GM19035 (cell line): ENCODE measurements at regions not wholly inside any gene's neighbourhood (a gene's known extent, or its start where the extent isn't known, plus 50 kb on each side); places are given as distances from the start of the nearest gene placed in this dataset.
"Not testable (repeated sequence)": the region's sequence is repeated elsewhere in the genome, so short reads cannot be mapped to it uniquely, and the experiment has no call there.

Experiments used
- ATAC-seq: cut with Tn5 transposase; IDR thresholded peaks from one replicate; pipeline ENCODE4 v1.9.1; 2021; ENCODE audit not compliant: unreplicated experiment

DNA sequence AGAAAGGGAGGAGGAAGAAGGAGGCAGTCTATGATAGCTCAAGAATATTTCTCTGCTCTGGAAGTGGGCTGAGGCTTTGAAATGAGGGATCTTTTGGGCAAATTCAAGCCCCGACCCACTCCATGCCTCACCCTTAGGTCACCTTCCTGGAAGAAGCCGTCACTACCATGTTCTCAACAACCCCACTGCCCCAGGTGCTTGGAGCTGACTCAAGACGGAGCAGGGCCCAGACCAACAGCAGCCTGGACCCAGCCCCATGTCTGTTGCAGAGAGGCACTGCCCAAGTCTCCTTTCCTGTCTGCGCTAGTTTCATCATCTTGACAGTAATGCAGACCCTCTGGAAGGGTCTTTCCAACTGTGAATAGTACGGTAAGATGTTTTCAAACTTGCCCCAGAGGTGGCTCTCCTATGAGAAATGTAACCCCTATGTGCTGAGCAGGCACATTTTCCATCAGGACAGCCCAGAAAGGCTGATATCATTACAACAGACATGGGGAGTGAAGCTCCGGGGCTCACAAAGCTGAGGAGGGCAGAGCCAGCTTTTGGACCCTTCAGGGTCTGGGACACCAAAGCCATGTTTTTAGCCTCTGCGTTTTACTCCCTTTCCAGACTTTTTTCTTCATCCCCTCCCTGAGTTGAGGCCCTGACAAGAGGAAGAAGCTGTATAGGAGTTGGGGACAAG, 128.2 kb upstream of the LARP1 start:
- ATAC-seq: no peak

GRCh38 chr5:154625031-154625430, 130.1 kb upstream of the LARP1 start:
- ATAC-seq: no peak

DNA sequence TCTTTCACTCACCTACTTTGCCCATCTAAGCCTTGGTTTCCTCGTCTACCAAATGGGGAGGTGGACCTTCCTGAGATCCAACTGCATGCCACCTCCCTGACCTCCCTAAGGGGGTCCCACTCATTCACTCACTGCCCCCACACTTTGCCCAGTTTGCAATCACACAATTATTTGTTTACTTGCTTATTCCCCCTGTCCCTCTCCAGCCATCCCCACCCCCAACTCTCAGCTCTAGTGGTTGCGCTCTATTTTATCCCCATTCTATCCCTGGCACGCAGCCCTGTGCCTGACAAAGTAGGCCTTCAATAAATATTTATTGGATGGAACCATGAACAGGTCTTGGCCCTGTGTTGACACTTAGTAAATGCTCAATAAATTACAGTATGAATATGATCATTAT, 130.8 kb upstream of the LARP1 start:
- ATAC-seq: no peak

- ATAC-seq: no peak
Measured at GRCh38 chr5:154620411-154620810, 134.8 kb upstream of the LARP1 start.

GRCh38 chr5:154618696-154619095, 136.5 kb upstream of the LARP1 start:
- ATAC-seq: no peak

GRCh38 chr5:154614595-154614994, 136.6 kb upstream of the HAND1 start:
- ATAC-seq: no peak

GRCh38 chr5:154614125-154614524, 136.1 kb upstream of the HAND1 start:
- no peak for ATAC-seq

DNA sequence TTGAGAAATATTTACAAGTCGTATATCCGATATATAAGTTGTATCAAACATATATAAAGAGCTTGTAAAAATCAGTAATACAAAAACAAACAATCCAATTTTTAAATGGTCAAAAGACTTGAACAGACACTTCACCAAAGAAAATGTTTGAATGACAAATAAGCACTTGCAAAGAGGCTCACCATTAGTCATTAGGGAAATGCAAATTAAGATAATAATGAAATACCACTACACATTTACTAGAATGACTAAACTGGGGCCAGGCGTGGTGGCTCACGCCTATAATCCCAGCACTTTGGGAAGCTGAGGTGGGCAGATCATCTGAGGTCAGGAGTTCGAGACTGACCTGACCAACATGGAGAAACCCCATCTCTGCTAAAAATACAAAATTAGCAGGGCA, 134.6 kb upstream of the HAND1 start:
- no peak for ATAC-seq

DNA sequence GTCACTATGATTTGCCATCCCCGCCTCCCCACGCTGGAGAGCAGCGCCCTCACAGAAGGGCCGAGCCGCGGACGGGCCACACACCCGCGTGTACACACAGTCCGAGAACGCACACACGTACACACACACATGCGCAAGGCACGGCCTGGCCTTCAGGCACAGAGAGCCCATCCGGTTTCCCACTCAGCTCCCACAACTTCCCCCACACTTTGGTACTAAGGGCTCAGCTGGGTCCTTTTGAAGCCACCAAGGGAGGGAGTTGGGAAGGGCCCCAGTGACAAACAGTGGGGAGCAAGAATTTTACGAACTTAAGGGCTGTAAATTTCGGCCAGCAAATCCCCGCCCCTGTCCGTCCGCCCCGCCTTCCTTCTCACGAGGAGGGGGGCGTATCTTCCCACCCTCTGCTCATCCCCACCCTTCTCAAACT, 133.3 kb upstream of the HAND1 start:
- no peak for ATAC-seq

- peak; percentile 95 for ATAC-seq
Measured at GRCh38 chr5:154610321-154611154, 132.5 kb upstream of the HAND1 start.

DNA sequence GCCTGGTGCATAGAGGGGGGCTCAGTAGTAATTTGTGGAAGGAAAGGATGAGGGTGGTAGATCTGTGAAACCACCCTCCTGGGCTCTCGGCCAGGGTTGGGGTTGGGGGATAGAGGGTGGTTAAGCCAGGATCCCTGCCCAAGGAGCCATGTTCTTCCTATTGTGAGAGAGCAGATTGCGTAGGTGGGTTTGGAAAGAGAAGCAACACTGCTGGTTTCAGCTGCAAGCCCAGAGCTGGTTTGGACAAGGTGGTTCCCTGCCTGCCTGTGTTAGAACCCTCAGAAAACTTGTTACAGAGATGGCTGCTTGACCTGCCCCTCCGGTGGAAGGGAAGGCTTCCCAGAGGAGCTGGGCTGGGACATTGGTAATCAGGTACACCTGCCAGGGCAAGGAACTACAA, 131.2 kb upstream of the HAND1 start:
- no peak for ATAC-seq

DNA sequence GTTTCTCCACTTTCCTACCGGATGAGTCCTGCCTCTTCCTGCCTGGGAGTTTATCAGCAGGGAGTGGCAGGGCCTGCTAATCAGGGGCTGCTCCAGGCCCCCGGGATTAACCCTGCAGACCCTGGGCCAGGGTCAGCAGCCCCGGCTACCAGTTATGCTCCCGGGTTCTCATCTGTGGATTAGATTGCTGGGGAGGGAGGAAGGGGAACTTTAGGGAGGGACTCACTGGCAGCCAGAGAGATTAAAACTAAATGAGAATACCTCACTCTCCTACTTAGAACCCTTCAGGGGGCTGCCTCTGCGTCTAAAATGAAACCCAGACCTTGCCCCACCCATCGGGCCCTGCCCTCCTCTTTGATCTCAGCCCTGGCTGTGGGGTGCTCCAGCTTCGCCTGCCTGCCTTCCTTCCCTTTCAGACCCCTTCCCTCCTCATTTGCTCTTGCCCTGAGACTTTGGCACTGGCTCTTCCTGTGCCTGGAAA, 130.5 kb upstream of the HAND1 start:
- no peak for ATAC-seq

DNA sequence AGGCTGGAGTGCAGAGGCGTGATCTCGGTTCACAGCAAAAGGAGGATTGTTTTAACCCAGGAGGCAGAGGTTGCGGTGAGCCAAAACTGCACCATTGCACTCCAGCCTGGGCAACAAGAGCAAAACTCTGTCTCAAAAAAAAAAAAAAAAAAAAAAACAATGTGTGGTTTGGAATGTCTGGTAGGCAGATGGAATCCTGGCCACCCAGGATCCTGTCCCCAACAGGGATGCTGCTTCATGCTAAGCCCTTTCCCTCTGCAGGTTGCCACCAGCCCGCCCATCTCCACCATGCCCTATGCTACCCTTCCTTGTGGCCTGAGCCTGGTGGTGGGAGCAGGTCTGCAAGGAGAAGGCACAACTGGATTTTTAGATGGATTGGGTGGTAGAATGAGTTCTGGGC, 129.7 kb upstream of the HAND1 start:
- ATAC-seq: no peak

DNA sequence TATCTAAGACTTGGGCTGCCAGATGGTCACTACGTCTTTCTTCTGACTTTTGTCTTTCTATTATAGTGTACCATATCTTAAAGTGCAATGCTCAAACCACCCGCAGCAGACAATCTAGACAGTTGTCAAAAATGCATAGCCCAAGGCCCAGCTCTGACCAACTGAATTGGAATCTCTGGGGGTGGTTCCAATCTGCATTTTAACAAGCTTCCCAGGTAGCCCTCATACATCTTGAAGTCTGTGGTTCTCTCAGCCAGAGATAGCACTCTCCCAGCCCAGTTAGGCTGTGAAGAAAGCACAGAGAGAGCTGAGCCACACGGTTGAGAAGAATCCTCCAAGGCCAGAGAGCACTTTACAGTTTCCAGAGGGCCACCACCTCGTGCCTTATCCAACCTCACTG, 128.2 kb upstream of the HAND1 start:
- ATAC-seq: no peak

DNA sequence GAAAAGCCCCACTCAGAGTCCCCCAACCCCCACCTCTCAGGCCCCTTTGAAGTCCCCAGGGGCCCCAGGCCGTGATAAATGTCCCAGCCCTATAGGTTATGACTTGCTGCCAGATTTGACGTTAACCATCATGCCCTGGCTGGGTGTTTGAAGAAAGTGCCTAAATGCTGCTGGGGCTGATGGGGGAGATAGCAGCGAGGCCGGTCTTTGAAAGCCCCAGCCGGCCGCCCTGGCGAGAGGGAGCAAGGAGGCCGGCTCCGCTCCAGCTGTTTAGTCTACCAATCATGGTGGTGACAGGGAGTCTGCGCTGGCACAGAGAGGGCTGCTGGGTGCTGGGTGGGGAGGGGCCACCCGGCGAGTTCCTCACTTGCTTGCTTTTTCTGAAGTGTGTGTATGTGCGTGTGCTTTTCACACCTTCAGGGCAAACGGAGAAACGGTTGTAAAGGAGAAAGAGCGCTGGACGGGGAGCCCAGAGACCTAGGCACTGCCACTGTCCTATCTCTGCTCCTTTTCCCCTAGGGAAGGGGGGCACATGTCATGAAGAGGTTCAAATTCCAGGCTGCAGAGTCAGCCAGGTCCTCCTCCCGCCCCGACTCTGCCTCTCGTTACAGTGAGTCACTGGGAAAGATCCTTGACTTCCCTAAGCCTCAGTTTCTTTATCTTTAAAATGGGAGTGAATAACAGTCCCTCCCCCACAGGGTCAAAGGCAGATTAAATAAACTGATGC, 126.1 kb upstream of the HAND1 start:
- ATAC-seq: no peak

GRCh38 chr5:154603485-154603884, 125.5 kb upstream of the HAND1 start:
- ATAC-seq: no peak

- no peak for ATAC-seq
Measured at GRCh38 chr5:154603011-154603410, 125.0 kb upstream of the HAND1 start.

DNA sequence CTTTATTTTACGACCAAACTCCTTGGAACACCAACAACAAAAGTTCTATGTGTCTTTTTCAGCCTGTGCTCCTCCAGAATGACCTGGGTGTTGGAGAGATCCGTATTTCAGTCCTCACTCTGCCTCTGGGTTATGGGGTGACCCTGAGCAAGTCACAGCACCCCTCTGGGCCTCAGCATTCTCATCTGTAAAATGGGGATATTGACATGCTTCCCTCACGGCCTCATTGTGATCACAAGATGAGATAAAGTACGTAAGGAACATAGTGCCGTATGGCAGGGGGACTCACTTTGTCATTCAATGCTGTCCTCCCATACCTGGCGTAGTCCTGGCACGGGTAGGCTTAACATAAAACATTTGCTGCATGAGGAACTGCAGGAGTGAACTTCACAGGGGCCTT, 123.0 kb upstream of the HAND1 start:
- no peak for ATAC-seq

DNA sequence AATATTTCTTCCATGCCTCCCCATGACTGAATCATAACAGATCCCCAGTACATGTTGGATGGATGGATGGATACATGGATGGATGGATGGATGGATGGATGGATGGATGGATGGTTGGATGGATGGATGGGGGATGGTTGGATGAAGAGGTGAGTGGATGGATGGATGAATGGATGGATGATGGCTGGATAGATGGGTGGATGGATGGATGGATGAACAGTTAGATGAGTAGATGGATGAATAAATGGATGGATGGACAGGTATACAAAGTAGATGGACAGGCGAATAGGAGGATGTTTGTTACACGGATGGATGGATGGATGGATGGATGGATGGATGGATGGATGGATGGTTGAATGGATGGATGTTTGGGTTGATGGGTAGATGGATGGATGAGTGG, 120.0 kb upstream of the HAND1 start:
- no peak for ATAC-seq

GRCh38 chr5:154596844-154597243, 118.8 kb upstream of the HAND1 start:
- ATAC-seq: not testable (repeated sequence)

DNA sequence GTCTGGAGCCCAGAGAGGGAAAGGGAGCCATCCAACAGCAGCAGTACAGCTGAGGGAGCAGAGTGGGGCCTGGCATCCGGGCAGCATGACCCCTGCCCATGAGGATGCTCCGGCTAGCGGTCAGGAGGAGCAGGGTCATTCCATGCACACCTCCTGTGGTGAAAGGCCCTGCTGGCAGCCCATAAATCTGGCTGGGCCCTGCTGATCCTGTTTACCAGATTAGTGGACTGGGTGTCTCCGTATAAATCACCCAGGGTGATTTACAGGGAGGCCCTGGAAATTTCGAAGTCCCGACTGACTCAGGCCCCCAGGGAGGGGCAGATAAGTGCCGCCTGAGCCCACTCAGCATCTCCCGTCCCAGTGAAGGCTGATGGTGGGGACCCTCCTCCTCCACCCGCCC, 117.6 kb upstream of the HAND1 start:
- ATAC-seq: no peak

DNA sequence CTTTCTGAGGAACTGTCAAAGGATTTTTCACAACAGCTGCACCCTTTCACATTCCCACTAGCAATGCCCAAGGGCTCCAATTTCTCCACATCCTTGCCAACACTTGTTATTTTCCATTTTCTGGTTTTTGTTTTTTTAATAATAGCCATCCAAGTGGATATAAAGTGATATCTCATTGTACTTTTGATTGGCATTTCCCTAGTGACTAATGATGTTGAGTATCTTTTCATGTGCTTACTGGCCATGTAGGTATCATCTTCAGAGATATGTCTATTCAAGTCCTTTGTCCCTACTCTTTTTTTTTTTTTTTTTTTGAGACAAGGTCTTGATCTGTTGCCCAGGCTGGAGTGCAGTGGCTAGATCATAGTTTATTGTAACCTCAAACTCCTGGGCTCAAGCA, 115.8 kb upstream of the HAND1 start:
- no peak for ATAC-seq
